ENCODE measurements at regions not wholly inside any gene's neighbourhood (a gene's known extent, or its start where the extent isn't known, plus 50 kb on each side); places are given as distances from the start of the nearest gene placed in this dataset.

GRCh38 chr2:149861034-149861433 is 273.5 kb upstream of the MMADHC start (continued):
- TF ChIP-seq ATF6 (CRISPR knock-in tag; IDR thresholded peaks at IDR 0.05) (no peak), USF2 (CRISPR knock-in tag; IDR thresholded peaks at IDR 0.05) (no peak), ETV1 (tag; conservative IDR thresholded peaks at IDR 0.05; ENCODE audit: low read depth) (no peak), MXD1 (CRISPR knock-in tag; IDR thresholded peaks at IDR 0.05; ENCODE audit: borderline replicate concordance, poor library complexity, severe bottlenecking) (no peak), CEBPG (CRISPR knock-in tag; IDR thresholded peaks at IDR 0.05) (no peak), CEBPG (tag; conservative IDR thresholded peaks at IDR 0.05 in 1 of 2, IDR thresholded peaks at IDR 0.05 in 1 of 2) (no peak), KLF1 (tag; IDR thresholded peaks at IDR 0.05) (no peak)

Data from K562 (cell line).